ENCODE measurements at regions not wholly inside any gene's neighbourhood (a gene's known extent, or its start where the extent isn't known, plus 50 kb on each side); places are given as distances from the start of the nearest gene placed in this dataset.

DNA sequence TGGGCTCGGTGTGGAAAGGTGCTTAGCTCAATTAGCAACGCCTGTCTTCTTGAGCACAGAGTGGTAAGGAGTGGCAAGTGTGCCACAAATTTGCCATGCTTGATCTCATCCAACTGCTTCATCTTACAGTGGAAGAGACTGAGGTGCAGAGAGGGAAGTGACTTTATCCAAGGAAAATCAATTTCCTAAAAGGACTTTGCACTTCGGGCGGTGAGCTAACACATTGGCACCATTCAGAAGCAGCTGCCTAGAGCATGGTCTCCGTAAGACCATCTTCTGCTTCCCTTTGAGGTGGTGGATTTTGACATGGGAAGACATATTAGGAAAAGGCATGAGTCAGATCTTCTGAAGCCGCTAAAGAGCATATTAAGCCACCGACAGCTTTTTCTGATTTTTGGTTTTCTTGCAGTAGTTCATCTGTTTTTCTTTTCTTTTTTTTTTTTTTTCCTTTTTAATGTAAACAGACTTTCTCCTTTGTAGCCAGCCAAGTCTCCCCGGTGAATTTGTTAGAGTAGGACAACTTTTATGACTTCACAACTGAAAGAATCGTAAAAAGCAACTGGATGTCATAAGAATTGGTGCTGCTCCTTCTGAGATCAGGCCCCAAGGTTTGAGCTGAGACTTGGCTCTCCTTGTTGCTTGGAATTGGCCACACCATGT is 273.2 kb downstream of the CDC5L start:
- no peak for TF ChIP-seq CTCF (IDR thresholded peaks at IDR 0.05; ENCODE audit: low read depth, low read length)
- H3K4me3 ChIP-seq (ENCODE audit: low read depth, low read length), result no peak overlapping the region

DNA sequence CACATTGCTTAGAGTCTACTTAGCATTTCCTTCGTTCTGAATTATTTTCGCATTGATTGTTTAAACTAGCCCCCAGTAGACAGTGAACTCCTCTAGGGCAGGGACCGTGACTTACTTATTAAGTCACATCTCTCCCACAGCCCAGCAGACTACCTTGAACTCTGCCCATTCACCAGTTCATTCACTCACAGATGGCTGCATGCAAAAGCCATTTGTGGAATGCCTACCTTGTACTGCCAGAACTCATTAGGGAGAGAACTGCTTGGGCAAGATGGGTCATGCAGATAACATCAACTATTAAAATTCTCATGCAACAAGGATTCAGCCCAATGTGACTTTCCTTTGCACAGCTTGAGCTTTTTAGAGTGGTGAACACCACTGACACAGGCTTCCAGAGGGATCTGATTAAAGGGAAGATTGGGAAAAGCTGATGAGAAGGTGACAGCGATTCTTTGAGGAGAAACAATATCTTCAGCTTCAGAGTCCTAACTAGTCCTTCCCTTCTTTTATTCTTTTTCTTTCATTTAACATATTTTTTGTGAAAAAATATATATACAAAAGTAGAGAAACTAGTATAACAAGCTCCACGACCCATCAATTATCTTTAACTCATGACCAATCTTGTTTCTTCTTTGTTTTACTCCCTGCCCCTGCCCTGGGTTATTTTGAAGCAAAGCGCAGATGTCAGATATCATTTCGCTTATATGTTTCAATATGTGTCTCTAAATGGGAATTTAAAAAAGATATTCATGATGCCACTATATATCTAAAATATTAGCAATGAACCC is 273.9 kb downstream of the CDC5L start:
- TF ChIP-seq CTCF (IDR thresholded peaks at IDR 0.05; ENCODE audit: low read depth, low read length), result no peak
- H3K4me3 ChIP-seq (ENCODE audit: low read depth, low read length), result no peak overlapping the region

GRCh38 chr6:44662461-44663121 is 275.1 kb downstream of the CDC5L start:
- TF ChIP-seq CTCF (IDR thresholded peaks at IDR 0.05; ENCODE audit: low read depth, low read length), result no peak
- H3K4me3 ChIP-seq (ENCODE audit: low read depth, low read length), result no peak overlapping the region

GRCh38 chr6:44663860-44664634 is 276.5 kb downstream of the CDC5L start:
- no peak overlapping the region for H3K4me3 ChIP-seq (ENCODE audit: low read depth, low read length)
- no peak for TF ChIP-seq CTCF (IDR thresholded peaks at IDR 0.05; ENCODE audit: low read depth, low read length)

GRCh38 chr6:44664716-44665115 is 277.2 kb downstream of the CDC5L start:
- no peak for TF ChIP-seq CTCF (IDR thresholded peaks at IDR 0.05; ENCODE audit: low read depth, low read length)
- H3K4me3 ChIP-seq (ENCODE audit: low read depth, low read length), result no peak overlapping the region

DNA sequence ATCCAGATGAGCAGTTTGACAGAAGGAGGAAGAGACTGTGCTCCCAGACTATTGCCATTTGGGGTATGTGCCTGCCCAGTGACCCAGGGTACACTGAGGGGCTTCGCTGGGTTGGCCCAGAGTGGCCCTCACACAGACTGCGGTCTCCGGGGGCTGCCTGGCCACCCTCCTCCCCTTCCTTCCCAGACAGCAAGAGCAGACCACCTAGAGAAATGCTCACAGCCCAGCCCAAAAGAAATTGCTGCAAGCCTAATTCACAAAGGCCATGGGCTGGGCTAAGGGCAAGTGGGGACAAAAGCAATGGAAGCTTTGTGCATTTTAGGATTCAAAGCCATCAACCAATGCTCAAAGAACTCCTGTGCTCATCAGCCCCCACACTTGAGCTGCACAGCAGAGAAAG is 277.6 kb downstream of the CDC5L start:
- no peak overlapping the region for H3K4me3 ChIP-seq (ENCODE audit: low read depth, low read length)
- TF ChIP-seq CTCF (IDR thresholded peaks at IDR 0.05; ENCODE audit: low read depth, low read length), result no peak
